ENCODE measurements at regions not wholly inside any gene's neighbourhood (a gene's known extent, or its start where the extent isn't known, plus 50 kb on each side); places are given as distances from the start of the nearest gene placed in this dataset.

GRCh38 chr7:125563557-125563956 is 633.9 kb upstream of the POT1 start:
- TF ChIP-seq CTCF (IDR thresholded peaks at IDR 0.05 in 4 of 5, conservative IDR thresholded peaks at IDR 0.05 in 1 of 5) = no peak
- no peak for TF ChIP-seq POLR2A (IDR thresholded peaks at IDR 0.05)

All from gastrocnemius medialis (tissue), 4 donors.